Breast epithelium (tissue), 3 donors: ENCODE measurements at regions not wholly inside any gene's neighbourhood (a gene's known extent, or its start where the extent isn't known, plus 50 kb on each side); places are given as distances from the start of the nearest gene placed in this dataset.

Source experiments
- CTCF ChIP-seq, 3 donors: fragments of 450-650 bp; IDR thresholded peaks; one replicate each; pipeline ENCODE4 v1.5.1; 2016 to 2017; ENCODE audit warnings: antibody characterized with exemption in 3 of 3, mild to moderate bottlenecking in 3 of 3, moderate library complexity in 3 of 3
- POLR2A ChIP-seq: fragments of 450-650 bp; IDR thresholded peaks from one replicate; pipeline ENCODE4 v1.6.1; 2016; ENCODE audit warnings: antibody characterized with exemption, mild to moderate bottlenecking, moderate library complexity
- POLR2AphosphoS5 ChIP-seq, 3 donors: sonication (generic); formaldehyde crosslinking; IDR thresholded peaks; one replicate each; pipeline ENCODE4 v1.6.1; 2017; ENCODE audit warnings: antibody characterized with exemption in 3 of 3

GRCh38 chr2:6577960-6578359, 287.7 kb downstream of the CMPK2 start:
- TF ChIP-seq CTCF (IDR thresholded peaks at IDR 0.05) (no peak), POLR2A (no peak), POLR2AphosphoS5 (IDR thresholded peaks at IDR 0.05) (no peak)
